SIG-M5 (cell line): ENCODE measurements at regions not wholly inside any gene's neighbourhood (a gene's known extent, or its start where the extent isn't known, plus 50 kb on each side); places are given as distances from the start of the nearest gene placed in this dataset.

Experiments
- DNase-seq: peaks from one replicate; lab custom pipeline; 2025; lab: John Stamatoyannopoulos, UW

DNA sequence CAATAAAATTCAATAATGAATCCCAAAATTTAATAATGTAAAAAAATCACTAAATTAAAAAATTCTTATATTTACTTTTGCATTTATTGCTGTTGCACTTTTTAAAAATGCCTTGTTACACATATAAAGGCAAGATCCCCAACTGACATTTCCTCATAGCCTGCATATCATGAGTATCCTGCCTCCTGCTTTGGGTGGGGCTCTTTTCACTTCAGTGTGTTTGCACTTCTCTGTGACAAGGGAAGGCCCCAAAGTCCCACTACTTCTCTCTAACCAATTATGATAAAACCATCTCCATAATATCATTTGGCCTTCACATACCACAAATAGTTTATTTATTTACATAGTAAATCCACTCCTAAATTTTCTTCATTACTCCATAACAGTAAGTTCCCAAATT, 446.1 kb upstream of the MARCKS start:
- no peak for DNase-seq

DNA sequence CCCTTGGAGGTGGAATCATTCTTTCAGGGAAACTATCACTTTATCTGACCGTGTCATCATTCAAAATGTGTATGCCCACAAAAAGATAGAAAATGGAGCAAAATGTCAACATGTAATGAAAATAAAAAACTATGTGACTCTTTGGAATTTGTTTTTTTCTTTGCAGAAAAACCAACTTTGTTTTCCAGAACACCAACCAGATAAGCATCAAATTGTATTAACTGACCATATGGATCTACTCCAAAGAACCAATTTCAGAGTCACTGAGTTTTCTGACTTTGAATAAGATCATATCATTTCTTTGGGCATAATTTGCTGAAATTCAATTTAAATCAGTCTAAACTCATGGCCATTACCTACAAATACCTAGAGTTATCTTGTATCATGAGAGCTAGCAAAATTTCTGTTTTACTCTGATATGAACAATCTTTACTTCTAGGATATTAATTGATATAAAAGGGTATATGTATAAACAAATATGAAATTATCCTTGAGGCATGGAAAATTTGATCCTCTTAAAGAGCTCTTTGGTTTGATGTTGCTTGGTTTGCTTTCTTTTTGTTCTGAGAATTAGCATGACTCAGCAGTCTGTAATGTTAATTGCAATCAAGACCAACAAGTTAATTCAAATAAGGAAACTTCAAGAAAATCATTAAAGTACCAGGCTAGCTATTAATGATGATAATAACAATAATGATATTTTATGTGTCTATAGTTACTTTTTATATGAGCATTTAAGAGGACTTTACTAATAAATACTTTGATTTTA, 444.4 kb upstream of the MARCKS start:
- DNase-seq, result no peak

- no peak for DNase-seq
Observed at GRCh38 chr6:113414511-113414910, 442.6 kb upstream of the MARCKS start.

- no peak for DNase-seq
Observed at GRCh38 chr6:113416170-113416569, 441.0 kb upstream of the MARCKS start.

GRCh38 chr6:113420290-113420689, 436.9 kb upstream of the MARCKS start:
- DNase-seq, result no peak

GRCh38 chr6:113421997-113422396, 435.1 kb upstream of the MARCKS start:
- DNase-seq, result no peak

DNA sequence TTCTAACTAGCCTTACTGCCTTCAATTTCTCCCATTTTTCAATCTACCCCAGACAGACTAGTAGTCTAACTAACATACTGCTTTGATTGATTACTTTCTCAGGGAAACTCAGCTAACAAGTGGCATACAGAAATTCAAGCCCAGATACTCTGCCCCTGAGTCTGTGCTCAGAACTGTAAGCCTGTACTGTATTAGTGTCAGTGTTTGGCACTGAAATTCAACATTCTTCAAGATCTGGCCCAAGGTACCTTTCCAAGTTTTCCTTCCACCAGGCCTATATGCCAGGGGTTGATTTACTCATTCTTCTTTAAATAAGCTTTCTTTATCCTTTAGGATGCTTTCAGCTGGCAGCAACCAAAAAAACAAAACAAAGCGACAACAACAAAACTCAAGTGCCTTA, 433.2 kb upstream of the MARCKS start:
- no peak for DNase-seq

DNA sequence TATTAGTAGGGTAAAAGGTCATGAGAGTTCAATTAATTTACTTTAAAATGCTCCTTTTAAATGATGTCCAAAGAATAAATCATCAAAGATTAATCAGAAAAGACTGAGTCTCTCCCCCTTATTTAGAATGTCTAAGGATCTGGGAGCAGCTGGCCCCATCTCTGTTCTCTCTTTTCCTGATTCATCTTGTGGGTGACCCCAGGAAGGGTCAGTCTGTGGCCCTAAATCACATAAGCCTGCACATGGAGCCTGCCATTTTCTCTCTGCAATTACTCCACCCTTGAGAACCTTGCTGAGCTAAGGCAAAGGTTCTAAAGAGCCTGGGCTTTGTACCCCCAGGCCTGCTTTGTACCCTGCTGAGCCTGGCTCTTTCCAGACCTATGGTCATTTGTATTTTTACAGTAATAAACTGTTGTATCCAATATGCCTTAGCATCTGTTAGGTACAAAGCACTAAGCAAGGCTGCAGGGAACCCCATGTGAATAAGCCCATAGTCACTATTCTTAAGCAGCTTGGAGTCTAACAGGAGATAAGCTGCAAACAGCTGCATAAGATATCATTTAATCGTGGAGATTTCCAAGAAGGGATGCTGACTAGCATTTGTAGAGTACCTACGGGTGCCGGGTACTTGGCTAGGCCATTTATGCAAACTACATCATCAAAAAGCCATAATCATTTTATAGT, 431.0 kb upstream of the MARCKS start:
- no peak for DNase-seq

DNA sequence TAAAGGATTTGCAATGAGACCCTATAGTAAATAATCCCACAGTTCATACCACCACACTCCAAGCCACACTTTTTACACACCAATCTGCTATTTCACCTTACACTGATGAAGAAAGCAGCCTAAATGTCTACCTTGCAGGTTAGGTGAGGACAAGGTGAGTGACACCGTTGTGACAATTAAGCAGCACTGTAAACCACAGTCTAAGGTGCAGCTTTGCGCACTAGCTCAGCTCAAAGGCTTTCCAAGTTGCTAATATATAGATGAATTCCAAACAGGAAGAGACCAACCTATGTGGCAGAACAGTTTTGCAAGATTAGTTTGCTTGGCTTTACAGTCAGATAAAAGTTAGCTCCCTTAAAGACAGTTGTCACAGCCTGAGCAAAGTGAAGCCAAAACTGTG, 429.5 kb upstream of the MARCKS start:
- DNase-seq, result no peak

DNA sequence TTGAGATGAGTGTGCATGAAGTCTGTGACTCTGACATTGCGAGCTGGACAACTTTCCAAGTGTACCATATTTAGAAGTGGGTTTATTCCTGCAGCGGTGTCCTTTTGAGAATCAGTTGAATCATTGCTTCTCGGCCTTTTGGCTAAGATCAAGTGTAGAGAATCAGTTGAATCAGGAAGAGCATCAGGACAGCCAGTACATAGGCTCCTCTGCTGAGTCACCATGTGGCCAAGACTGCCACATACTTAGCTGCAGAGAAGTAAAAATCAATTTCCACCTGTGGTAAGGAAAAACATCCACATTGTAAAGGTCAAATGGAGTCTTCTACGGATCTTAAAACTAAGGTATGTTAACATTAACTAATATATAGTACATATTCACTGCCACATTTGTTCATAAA, 428.4 kb upstream of the MARCKS start:
- no peak for DNase-seq

DNA sequence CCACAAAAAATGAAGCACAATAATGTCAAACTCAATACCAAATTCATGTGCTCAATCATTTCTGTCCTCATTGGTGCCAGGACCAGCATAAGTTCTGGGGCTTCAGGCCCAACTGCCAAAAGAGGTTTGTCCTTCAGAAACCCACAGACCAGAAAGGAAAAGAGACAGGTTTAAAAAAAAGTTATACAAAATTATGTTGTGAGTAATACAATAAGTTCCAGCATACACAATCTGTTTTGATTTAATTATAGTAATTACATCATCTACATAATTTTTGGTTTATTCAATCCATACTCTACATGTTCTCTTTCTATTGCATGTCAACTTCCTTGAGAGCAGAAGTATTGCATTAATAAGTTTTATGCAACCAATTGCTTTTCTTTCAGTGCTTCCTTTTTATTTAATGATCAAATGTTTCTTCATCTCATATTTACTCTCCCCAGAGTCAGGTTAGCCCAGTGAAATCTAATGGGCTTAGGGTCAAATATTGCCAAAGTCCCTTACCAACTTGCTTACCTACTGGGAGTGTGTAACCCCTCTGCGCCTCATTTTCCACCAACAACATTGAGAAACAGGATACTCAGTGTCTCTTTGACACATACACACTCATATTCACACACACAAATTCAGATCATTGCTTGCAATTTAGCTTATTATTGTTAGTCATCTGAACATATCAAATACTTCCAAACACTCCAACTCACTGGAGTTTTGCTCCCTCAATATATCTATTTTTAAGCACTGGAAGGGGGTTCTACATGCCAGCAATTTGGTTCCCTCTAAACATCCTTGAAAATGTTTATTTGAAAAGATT, 424.4 kb upstream of the MARCKS start:
- no peak for DNase-seq

DNA sequence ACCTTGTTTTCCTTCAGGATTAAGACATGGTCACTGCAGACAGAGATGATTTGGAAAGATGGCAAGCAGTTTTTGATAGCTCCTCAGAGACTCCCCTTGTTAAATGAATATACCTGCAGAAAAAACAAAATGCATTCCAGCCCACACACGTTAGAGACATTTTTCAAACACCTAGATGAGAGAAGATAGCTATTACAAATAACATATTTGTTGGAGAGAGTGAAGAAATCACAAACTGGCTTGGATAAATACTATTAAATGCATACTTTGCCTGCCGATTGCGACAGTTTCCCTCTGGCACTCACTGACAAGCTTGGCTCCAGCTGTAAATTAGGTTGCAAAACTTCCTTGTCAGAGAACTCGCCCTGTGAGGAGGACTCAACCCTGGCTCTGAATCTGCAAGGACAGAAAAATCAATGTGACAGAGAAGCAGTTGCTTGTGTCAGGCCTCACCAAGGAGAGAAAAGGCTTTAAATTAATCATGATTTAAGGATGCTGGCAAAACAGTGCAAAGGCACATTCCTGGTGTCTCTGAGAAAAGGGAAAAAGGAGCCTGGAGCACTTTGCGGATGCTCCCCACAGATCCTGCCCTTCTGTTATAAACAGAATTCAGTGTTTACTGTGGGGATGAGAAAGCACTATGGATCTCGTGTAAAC, 423.7 kb upstream of the MARCKS start:
- DNase-seq, result peak; percentile 25

- no peak for DNase-seq
Observed at GRCh38 chr6:113434641-113435040, 422.5 kb upstream of the MARCKS start.

DNA sequence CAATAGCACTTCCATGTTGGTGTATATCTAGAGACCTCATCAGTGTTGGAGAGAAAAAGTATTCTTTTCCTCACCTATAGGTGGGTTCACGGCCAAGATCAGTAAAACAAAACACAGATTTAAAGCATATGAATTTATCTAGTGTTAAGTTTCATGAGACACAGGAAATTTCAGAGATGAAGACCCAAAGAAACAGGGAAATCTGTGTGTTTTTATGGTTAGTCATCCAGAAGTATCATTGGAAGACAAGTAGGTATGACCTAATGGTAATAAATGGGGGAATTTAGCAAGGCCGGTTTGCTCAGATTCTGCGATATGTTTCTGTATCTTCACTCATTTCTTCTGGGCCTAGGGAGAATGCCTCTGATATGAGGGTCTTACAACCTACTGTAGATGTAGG, 419.6 kb upstream of the MARCKS start:
- no peak for DNase-seq

GRCh38 chr6:113439866-113440265, 417.3 kb upstream of the MARCKS start:
- DNase-seq, result no peak

- no peak for DNase-seq
Observed at GRCh38 chr6:113442040-113442439, 415.1 kb upstream of the MARCKS start.

DNA sequence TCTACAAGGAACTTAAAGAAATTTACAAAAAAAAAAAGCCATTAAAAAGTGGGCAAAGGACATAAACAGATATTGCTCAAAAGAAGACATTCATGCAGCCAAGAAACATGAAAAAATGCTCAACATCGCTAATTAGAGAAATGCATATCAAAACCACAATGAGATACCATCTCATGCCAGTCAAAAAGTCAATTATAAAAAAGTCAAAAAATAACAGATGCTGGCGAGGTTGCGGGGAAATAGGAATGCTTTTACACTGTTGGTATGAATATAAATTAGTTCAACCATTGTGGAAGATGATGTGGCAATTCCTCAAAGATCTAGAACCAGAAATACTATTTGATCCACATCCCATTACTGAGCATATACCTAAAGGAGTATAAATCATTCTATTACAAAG, 411.9 kb upstream of the MARCKS start:
- no peak for DNase-seq

GRCh38 chr6:113447088-113447831, 409.9 kb upstream of the MARCKS start:
- peak; percentile 28 for DNase-seq

DNA sequence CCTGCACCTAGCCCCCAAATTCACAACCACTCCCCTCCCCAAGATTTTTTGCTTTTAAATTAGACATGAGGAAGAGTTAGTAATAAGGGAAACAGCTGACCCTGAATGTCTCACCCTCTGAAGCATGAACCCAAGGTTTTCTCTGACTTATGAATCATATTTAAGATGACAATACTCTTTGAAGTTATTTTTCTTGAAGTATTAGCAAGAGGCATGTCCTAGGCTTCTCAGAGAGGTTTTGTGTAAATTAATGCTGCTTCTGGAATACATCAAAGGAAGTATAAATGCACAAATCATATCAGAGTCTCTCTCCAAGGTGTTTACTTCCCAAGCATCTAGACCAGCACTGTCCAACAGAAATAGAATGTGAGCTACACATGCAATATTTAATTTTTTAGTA, 408.1 kb upstream of the MARCKS start:
- DNase-seq, result no peak

DNA sequence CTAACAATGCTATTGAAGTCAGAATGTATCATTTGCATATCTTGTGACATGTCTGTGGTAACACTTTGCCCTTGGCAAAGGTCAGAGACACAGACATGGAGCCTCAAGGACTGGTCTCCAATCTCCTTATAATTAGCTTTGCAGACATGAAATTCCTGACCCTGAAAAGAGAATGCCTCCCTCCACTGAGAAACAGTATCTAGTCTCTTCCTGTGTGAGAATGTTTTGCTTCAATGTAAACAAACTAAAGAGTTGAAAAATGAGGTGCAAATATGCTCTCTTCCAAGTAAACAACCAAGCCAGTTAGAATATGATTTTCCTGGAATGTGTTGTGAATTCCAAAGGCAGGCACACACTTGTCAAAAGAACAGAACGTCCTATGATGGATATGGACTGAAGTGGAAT, 407.1 kb upstream of the MARCKS start:
- no peak for DNase-seq

DNA sequence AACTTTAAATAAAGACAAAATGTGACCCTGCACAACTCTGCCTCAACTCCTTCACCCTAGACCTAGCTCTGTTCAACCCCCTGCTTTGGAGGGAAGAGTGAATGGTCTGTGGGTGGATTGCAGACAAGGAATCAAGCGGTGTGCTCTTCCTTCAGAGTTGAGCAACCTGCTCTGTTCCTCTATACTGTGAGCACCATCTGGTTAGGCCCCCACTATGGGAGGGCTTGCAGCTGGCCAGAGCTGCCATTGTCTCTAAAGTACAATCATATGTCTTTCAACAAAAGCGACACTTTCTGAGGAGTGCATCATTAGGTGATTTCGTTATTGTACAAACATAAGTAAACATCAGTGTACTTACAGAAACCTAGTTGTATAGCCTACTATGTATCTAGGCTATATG, 406.1 kb upstream of the MARCKS start:
- DNase-seq, result no peak

- DNase-seq, result no peak
Observed at GRCh38 chr6:113457198-113457597, 399.9 kb upstream of the MARCKS start.
